ENCODE measurements at regions not wholly inside any gene's neighbourhood (a gene's known extent, or its start where the extent isn't known, plus 50 kb on each side); places are given as distances from the start of the nearest gene placed in this dataset.

DNA sequence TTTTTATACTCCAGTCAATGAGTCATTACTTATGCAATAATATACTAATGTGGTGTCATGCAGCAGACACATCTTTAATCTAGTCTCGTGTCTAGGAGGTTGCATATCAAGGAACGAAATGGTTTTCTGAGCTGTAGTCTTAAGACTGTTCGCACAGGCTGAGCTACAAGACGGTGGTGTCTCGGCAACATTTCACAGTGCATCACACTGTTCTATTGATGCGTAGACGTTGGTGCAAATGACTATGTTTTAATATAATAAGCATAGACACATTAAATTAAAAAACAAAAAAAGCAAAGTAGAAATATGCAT is 864.2 kb downstream of the GALR1 start:
- H3K4me3 ChIP-seq (ENCODE audit: low read length), result no peak overlapping the region
- DNase-seq (ENCODE audit: low read depth), result no peak
- TF ChIP-seq, protein P1, sequence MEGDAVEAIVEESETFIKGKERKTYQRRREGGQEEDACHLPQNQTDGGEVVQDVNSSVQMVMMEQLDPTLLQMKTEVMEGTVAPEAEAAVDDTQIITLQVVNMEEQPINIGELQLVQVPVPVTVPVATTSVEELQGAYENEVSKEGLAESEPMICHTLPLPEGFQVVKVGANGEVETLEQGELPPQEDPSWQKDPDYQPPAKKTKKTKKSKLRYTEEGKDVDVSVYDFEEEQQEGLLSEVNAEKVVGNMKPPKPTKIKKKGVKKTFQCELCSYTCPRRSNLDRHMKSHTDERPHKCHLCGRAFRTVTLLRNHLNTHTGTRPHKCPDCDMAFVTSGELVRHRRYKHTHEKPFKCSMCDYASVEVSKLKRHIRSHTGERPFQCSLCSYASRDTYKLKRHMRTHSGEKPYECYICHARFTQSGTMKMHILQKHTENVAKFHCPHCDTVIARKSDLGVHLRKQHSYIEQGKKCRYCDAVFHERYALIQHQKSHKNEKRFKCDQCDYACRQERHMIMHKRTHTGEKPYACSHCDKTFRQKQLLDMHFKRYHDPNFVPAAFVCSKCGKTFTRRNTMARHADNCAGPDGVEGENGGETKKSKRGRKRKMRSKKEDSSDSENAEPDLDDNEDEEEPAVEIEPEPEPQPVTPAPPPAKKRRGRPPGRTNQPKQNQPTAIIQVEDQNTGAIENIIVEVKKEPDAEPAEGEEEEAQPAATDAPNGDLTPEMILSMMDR (conservative IDR thresholded peaks at IDR 0.05; ENCODE audit: low read length), result no peak

DNA sequence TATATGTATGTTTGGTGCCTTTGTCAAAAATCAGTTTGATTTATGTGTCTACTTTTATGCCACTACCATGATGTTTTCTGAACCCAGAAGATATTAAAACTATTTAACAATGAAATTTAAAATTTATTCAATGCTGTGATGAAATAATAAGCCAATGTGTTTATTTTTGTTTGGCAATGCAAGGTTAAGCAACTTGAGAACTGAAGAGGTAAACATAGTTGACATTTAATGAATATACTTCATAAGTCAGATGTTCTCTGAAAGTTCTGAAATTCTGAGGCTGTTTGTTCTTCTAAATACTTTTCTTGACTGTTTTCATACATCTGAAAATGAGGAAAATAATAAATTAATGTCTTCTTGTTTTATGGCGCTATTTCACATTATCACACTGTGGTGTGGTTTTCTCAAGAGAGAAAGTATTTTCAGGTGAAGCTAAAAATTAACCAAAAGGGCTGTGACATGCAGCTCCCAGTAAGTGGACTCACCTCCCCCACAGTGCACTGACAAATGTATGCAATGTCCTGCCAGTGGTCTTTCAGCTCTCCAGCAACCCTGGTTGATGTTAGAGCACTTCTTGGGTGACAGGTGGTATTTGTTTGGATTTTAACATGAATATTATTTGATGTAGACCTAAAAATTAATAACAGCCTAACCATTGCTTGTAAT is 863.6 kb upstream of the SALL3 start:
- TF ChIP-seq, protein P1 (conservative IDR thresholded peaks at IDR 0.05; ENCODE audit: low read length), result no peak
- no peak overlapping the region for H3K4me3 ChIP-seq (ENCODE audit: low read length)
- DNase-seq (ENCODE audit: low read depth), result no peak

DNA sequence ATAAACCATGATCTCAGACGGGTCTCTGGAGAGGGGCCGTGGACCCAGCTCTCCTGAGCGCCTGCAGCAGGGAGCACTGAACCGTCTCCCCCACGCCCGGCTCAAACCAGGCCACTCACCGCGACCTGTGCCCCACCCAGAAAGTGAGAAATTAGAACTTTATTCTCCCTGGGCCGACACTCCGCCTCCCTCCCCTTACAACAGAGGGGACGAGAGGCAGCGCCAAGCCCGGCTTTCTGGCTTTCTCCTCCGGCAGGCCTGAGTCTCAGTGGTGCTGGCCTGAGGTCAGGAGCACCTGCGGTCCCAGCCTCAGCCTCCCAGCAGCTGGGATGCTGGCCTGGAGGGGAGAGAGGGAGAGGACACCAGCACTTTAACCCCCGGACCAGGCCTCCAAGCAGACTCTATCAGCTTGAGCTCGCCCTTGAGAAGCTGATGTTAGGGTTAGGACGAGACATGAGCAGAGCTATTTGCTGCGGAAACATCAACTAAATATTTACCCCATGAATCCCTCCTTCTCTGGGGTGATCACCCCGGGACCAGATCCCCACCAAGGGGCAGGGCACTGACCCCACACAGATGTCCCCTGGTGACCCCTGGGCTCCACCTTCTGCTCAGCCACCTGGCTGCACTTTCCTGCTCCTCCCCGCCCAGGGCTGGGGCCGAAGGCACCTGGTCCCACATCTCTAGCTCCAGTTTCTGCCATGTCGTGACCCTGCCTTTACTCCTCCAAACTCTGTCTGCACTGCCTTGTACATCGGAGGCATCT is 856.3 kb upstream of the SALL3 start:
- no peak overlapping the region for H3K4me3 ChIP-seq (ENCODE audit: low read length)
- TF ChIP-seq, protein P1 (conservative IDR thresholded peaks at IDR 0.05; ENCODE audit: low read length), result no peak
- DNase-seq (ENCODE audit: low read depth), result no peak

DNA sequence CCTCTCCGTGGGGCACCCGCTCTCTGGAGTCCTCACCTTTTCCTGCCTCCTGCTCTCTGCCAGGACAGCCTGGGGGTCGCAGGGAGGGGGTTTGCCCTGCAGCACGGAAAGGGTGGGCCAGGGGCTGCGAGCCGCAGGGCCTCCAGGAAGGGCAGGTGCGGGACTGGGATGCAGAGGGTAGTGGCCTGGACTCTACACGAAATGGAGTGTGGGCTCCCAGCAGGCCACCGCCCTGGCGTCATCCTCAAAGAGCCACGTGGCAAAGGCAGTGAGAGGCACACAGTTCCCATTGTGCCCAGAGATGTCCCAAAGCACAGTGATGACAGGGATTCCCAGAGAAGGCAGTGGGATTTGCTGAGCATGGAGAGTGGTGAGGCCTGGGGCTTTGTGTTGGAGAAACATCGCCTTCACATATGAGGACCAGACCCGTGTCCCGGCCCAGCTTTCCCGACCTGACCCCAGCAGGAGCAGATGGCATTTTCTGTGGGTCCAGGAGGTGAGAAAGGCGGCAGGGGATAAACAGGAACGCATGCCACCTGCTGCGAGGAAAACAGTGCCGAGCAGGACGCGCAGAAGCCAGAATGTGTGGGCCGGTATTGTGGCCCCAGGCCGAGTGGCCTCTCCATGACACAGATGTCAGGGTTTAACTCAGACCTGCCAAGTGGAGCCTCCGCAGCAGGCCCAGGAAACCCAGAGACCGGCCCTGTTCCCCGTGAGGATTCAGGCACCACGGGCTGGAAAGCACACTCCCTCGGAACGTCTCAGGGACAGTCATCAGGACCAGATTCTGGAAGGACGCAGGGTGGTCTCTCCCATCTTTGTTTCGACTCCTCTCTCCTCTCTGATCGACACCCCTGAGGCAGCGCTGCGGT is 855.5 kb upstream of the SALL3 start:
- no peak for DNase-seq (ENCODE audit: low read depth)
- no peak overlapping the region for H3K4me3 ChIP-seq (ENCODE audit: low read length)
- TF ChIP-seq, protein P1 (conservative IDR thresholded peaks at IDR 0.05; ENCODE audit: low read length), result no peak

DNA sequence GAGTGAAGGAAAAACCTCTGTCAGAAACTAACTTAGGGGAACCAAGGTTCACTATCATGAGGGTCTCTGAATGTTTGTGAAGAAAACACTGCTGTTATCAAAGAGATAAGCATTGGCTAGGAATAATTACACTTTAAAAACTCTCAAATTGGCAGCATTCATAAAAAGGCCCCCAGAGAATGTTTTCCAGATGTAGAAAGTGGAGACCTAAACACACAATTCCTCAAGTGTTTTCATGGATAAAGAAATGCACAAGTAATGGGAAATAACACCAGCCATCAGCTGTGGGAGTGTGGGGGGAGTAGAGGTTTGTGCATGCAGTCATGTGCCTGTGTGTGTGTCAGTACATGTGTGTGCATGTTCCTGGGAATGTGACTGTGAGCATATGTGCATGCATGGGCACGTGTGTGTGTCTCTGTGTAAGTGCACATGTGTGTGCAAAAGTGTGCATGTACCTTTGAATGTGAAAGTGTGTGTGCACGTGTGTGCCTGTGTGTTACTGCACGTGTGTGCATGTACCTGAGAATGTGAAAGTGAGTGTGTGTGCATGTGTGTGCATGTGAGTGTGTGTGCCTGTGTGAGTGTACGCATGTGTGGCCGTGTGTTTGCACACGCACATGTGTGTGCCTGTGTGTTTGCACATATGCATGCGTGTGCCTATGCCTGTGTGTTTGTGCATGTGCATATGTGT is 854.3 kb upstream of the SALL3 start:
- no peak overlapping the region for H3K4me3 ChIP-seq (ENCODE audit: low read length)
- TF ChIP-seq, protein P1 (conservative IDR thresholded peaks at IDR 0.05; ENCODE audit: low read length), result no peak
- no peak for DNase-seq (ENCODE audit: low read depth)

DNA sequence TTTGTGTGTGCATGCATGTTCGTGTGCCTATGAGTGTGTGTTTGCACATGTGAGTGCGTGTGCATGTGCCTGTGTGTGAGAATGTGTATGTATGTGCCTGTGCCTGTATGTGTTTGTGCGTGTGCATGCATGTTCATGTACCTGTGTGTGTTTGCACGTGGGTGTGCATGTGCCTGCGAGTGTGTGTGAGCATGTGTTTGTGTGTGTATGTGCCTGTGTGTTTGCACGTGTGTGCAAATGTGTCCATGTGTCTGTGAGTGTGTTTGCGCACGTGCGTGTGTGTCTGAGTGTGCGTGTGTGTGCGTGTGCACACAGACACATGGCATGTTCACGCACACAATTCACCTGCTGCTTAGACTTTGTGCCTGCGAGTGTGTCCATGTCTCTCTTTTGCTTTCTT is 853.5 kb upstream of the SALL3 start:
- no peak overlapping the region for H3K4me3 ChIP-seq (ENCODE audit: low read length)
- TF ChIP-seq, protein P1 (conservative IDR thresholded peaks at IDR 0.05; ENCODE audit: low read length), result no peak
- DNase-seq (ENCODE audit: low read depth), result no peak

All from AG10803 (cell line).